ENCODE measurements at regions not wholly inside any gene's neighbourhood (a gene's known extent, or its start where the extent isn't known, plus 50 kb on each side); places are given as distances from the start of the nearest gene placed in this dataset.

- no peak for TF ChIP-seq CTCF (conservative IDR thresholded peaks at IDR 0.05; ENCODE audit: low read length)
- no peak for TF ChIP-seq EZH2phosphoT487 (IDR thresholded peaks at IDR 0.05; ENCODE audit: borderline replicate concordance)
Measured at GRCh38 chr6:28707387-28708282, 182.0 kb downstream of the GPX5 start.
